SK-N-SH treated with all-trans-retinoic acid at 6 μM for 48 hours (cell line): ENCODE measurements at regions not wholly inside any gene's neighbourhood (a gene's known extent, or its start where the extent isn't known, plus 50 kb on each side); places are given as distances from the start of the nearest gene placed in this dataset.

Experiments used
- ATAC-seq: fragments of 200-7000 bp; cut with Tn5 transposase; 3 replicates; pipeline ENCODE4 v1.9.1; 2020; ENCODE audit warnings: mild to moderate bottlenecking, moderate library complexity
- ARNTL ChIP-seq: fragments of 450-650 bp; formaldehyde crosslinking; IDR thresholded peaks from 2 replicates; pipeline ENCODE4 v1.5.0; 2020; ENCODE audit warnings: low read depth, mild to moderate bottlenecking, moderate library complexity, borderline replicate concordance
- BACH2 ChIP-seq: fragments of 250-450 bp; sonication (Bioruptor Pico); IDR thresholded peaks from 2 replicates; pipeline ENCODE4 v1.9.0; 2021; ENCODE audit warnings: mild to moderate bottlenecking, borderline replicate concordance
- ESRRG ChIP-seq: fragments of 250-450 bp; sonication (Bioruptor Pico); IDR thresholded peaks from 2 replicates; pipeline ENCODE4 v1.6.1; 2021; ENCODE audit warnings: mild to moderate bottlenecking
- GLIS3 ChIP-seq: fragments of 250-450 bp; sonication (Bioruptor Pico); IDR thresholded peaks from 2 replicates; pipeline ENCODE4 v1.5.0; 2020; ENCODE audit warnings: mild to moderate bottlenecking, moderate library complexity
- ISL1 ChIP-seq: fragments of 250-450 bp; sonication (Bioruptor Pico); IDR thresholded peaks from 2 replicates; pipeline ENCODE4 v2.1.2; 2022; ENCODE audit warnings: mild to moderate bottlenecking, moderate library complexity
- OSR1 ChIP-seq: fragments of 250-450 bp; sonication (Bioruptor Pico); IDR thresholded peaks from 2 replicates; pipeline ENCODE4 v1.8.0; 2022; ENCODE audit warnings: moderate library complexity, mild to moderate bottlenecking, inconsistent platforms
- PPARA ChIP-seq: fragments of 250-450 bp; sonication (Bioruptor Pico); IDR thresholded peaks from 2 replicates; pipeline ENCODE4 v1.5.0; 2020; ENCODE audit warnings: mild to moderate bottlenecking, borderline replicate concordance
- RARB ChIP-seq: fragments of 250-450 bp; sonication (Bioruptor Pico); IDR thresholded peaks from 2 replicates; pipeline ENCODE4 v1.8.0; 2021; ENCODE audit warnings: mild to moderate bottlenecking, moderate library complexity
- SNAI2 ChIP-seq: fragments of 250-450 bp; sonication (Bioruptor Pico); IDR thresholded peaks from 2 replicates; pipeline ENCODE4 v1.5.0; 2020; ENCODE audit warnings: mild to moderate bottlenecking, moderate library complexity
- TCF4 ChIP-seq: fragments of 250-450 bp; sonication (Bioruptor Pico); IDR thresholded peaks from 2 replicates; pipeline ENCODE4 v1.8.0; 2021; ENCODE audit warnings: mild to moderate bottlenecking, moderate library complexity, borderline replicate concordance
- TOX ChIP-seq: fragments of 250-450 bp; sonication (Bioruptor Pico); IDR thresholded peaks from 2 replicates; pipeline ENCODE4 v1.8.0; 2021; ENCODE audit warnings: mild to moderate bottlenecking, moderate library complexity, borderline replicate concordance
- ZC3H10 ChIP-seq: fragments of 250-450 bp; sonication (Bioruptor Pico); IDR thresholded peaks from 2 replicates; pipeline ENCODE4 v1.5.1; 2021; ENCODE audit warnings: mild to moderate bottlenecking, moderate library complexity
- ZFP3 ChIP-seq: fragments of 250-450 bp; sonication (Bioruptor Pico); IDR thresholded peaks from 2 replicates; pipeline ENCODE4 v1.5.0; 2020; ENCODE audit warnings: mild to moderate bottlenecking, moderate library complexity
- ZFP30 ChIP-seq: fragments of 450-650 bp; formaldehyde crosslinking; IDR thresholded peaks from 2 replicates; pipeline ENCODE4 v1.5.0; 2022; ENCODE audit warnings: mild to moderate bottlenecking, moderate library complexity
- ZNF565 ChIP-seq: fragments of 450-650 bp; formaldehyde crosslinking; conservative IDR thresholded peaks from 2 replicates; pipeline ENCODE4 v1.5.0; 2020; ENCODE audit warnings: low read depth, mild to moderate bottlenecking, moderate library complexity
- ZNF70 ChIP-seq: fragments of 450-650 bp; formaldehyde crosslinking; IDR thresholded peaks from 2 replicates; pipeline ENCODE4 v1.5.0; 2020; ENCODE audit warnings: mild to moderate bottlenecking, moderate library complexity
- TF ChIP-seq, protein P1 (sequence below): fragments of 250-450 bp; sonication (Bioruptor Pico); IDR thresholded peaks from 2 replicates; pipeline ENCODE4 v1.8.0; 2021; ENCODE audit warnings: low read depth, mild to moderate bottlenecking, moderate library complexity, borderline replicate concordance
- TF ChIP-seq, protein P2 (sequence below): fragments of 250-450 bp; sonication (Bioruptor Pico); IDR thresholded peaks from 2 replicates; pipeline ENCODE4 v1.5.0; 2020; ENCODE audit warnings: mild to moderate bottlenecking, moderate library complexity
- TF ChIP-seq, protein P3 (sequence below): fragments of 250-450 bp; sonication (Bioruptor Pico); IDR thresholded peaks from 2 replicates; pipeline ENCODE4 v1.5.1; 2021; ENCODE audit warnings: mild to moderate bottlenecking, moderate library complexity
- TF ChIP-seq, protein P4 (sequence below): fragments of 250-450 bp; sonication (Bioruptor Pico); IDR thresholded peaks from 2 replicates; pipeline ENCODE4 v1.5.1; 2020; ENCODE audit warnings: low read depth, mild to moderate bottlenecking, moderate library complexity
- TF ChIP-seq, protein P5 (sequence below): fragments of 250-450 bp; sonication (Bioruptor Pico); IDR thresholded peaks from 2 replicates; pipeline ENCODE4 v1.8.0; 2020; ENCODE audit warnings: mild to moderate bottlenecking, moderate library complexity, borderline replicate concordance

DNA sequence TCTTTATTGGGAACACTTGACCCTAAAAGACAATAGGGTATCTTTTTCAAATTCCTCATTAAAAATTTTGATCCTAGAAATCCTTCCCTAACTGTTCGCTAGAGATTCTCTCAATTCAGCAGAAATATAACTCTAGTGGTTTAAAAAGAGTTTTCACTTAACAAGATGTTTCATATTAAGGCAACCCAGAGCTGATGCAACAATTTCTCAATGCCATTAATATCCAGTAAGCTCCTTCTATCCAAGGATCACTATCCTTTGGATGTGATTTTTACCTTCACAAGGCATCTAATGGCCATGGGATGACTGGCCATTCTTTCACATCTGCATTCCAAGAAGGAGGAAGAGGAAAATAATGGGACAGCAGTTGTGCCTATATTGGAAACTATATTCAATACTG is 183.4 kb downstream of the ANKRD50 start:
- no peak for ATAC-seq
- TF ChIP-seq ZFP3 (CRISPR knock-in tag) (no peak), TOX (CRISPR knock-in tag) (no peak)

DNA sequence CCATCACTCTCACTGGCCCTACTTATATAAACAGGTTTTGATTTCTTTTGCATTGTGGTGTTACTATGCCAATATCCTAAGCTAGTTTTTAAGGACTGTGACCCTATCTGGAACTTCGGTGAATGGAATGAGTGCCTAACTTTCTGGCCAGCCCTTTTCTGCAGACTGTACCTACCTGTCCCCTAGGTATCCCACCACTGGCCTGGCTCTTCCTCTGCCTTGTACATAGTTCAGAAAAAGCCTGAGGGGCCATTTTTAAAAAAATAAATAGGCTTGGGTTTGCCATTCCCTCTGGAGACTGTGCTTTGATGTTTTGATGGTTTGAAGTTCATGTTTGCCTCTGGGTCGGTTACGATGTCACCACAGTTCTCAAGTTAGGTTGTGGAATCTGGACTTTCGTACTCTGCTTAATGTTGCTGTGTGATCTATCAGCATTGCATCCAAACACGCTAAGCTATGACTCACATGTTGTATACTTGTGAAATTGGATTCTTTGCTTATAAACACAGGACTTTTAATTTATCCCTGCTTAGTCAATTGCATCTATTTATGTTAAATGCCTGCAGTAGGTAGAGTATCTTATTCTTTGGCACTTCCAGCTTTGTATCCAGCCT is 182.0 kb downstream of the ANKRD50 start:
- TF ChIP-seq PPARA (CRISPR knock-in tag) (no peak), OSR1 (CRISPR knock-in tag) (no peak), ZFP3 (CRISPR knock-in tag) (no peak), ZC3H10 (no peak)
- no peak for ATAC-seq

DNA sequence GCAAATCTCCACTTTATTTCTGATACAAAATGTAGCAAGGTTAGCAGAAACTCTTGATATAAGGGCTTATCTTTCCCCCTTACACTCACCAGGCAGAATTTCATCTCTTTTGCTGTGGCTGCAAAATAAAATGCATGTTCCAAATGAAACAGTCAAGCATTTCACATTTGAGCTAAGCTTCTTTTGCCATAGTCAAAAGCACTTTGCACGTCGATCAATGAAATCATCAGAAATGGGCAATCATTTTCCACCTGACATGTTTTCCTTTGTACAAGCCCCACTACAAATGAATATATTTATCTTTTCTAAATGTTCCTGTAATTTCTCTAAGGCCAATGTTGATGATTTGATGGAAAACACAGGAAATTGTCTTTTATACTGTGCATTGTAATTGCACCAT is 178.4 kb downstream of the ANKRD50 start:
- TF ChIP-seq ZC3H10 = no peak
- no peak for TF ChIP-seq ZFP30 (CRISPR knock-in tag)
- TF ChIP-seq, protein P1, sequence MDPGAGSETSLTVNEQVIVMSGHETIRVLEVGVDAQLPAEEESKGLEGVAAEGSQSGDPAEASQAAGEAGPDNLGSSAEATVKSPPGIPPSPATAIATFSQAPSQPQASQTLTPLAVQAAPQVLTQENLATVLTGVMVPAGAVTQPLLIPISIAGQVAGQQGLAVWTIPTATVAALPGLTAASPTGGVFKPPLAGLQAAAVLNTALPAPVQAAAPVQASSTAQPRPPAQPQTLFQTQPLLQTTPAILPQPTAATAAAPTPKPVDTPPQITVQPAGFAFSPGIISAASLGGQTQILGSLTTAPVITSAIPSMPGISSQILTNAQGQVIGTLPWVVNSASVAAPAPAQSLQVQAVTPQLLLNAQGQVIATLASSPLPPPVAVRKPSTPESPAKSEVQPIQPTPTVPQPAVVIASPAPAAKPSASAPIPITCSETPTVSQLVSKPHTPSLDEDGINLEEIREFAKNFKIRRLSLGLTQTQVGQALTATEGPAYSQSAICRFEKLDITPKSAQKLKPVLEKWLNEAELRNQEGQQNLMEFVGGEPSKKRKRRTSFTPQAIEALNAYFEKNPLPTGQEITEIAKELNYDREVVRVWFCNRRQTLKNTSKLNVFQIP = no peak
- TF ChIP-seq, protein P2, sequence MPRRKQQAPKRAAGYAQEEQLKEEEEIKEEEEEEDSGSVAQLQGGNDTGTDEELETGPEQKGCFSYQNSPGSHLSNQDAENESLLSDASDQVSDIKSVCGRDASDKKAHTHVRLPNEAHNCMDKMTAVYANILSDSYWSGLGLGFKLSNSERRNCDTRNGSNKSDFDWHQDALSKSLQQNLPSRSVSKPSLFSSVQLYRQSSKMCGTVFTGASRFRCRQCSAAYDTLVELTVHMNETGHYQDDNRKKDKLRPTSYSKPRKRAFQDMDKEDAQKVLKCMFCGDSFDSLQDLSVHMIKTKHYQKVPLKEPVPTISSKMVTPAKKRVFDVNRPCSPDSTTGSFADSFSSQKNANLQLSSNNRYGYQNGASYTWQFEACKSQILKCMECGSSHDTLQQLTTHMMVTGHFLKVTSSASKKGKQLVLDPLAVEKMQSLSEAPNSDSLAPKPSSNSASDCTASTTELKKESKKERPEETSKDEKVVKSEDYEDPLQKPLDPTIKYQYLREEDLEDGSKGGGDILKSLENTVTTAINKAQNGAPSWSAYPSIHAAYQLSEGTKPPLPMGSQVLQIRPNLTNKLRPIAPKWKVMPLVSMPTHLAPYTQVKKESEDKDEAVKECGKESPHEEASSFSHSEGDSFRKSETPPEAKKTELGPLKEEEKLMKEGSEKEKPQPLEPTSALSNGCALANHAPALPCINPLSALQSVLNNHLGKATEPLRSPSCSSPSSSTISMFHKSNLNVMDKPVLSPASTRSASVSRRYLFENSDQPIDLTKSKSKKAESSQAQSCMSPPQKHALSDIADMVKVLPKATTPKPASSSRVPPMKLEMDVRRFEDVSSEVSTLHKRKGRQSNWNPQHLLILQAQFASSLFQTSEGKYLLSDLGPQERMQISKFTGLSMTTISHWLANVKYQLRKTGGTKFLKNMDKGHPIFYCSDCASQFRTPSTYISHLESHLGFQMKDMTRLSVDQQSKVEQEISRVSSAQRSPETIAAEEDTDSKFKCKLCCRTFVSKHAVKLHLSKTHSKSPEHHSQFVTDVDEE (CRISPR knock-in tag) = no peak
- TF ChIP-seq BACH2 (CRISPR knock-in tag) = no peak
- TF ChIP-seq, protein P3, sequence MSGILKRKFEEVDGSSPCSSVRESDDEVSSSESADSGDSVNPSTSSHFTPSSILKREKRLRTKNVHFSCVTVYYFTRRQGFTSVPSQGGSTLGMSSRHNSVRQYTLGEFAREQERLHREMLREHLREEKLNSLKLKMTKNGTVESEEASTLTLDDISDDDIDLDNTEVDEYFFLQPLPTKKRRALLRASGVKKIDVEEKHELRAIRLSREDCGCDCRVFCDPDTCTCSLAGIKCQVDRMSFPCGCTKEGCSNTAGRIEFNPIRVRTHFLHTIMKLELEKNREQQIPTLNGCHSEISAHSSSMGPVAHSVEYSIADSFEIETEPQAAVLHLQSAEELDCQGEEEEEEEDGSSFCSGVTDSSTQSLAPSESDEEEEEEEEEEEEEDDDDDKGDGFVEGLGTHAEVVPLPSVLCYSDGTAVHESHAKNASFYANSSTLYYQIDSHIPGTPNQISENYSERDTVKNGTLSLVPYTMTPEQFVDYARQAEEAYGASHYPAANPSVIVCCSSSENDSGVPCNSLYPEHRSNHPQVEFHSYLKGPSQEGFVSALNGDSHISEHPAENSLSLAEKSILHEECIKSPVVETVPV (CRISPR knock-in tag) = no peak
- no peak for TF ChIP-seq TOX (CRISPR knock-in tag)
- no peak for TF ChIP-seq TCF4 (CRISPR knock-in tag)
- TF ChIP-seq, protein P4, sequence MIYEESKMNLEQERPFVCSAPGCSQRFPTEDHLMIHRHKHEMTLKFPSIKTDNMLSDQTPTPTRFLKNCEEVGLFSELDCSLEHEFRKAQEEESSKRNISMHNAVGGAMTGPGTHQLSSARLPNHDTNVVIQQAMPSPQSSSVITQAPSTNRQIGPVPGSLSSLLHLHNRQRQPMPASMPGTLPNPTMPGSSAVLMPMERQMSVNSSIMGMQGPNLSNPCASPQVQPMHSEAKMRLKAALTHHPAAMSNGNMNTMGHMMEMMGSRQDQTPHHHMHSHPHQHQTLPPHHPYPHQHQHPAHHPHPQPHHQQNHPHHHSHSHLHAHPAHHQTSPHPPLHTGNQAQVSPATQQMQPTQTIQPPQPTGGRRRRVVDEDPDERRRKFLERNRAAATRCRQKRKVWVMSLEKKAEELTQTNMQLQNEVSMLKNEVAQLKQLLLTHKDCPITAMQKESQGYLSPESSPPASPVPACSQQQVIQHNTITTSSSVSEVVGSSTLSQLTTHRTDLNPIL (CRISPR knock-in tag) = no peak
- TF ChIP-seq PPARA (CRISPR knock-in tag) = no peak
- no peak for TF ChIP-seq ARNTL (CRISPR knock-in tag)
- TF ChIP-seq ZFP3 (CRISPR knock-in tag) = no peak
- no peak for TF ChIP-seq OSR1 (CRISPR knock-in tag)
- TF ChIP-seq GLIS3 = no peak
- TF ChIP-seq, protein P5, sequence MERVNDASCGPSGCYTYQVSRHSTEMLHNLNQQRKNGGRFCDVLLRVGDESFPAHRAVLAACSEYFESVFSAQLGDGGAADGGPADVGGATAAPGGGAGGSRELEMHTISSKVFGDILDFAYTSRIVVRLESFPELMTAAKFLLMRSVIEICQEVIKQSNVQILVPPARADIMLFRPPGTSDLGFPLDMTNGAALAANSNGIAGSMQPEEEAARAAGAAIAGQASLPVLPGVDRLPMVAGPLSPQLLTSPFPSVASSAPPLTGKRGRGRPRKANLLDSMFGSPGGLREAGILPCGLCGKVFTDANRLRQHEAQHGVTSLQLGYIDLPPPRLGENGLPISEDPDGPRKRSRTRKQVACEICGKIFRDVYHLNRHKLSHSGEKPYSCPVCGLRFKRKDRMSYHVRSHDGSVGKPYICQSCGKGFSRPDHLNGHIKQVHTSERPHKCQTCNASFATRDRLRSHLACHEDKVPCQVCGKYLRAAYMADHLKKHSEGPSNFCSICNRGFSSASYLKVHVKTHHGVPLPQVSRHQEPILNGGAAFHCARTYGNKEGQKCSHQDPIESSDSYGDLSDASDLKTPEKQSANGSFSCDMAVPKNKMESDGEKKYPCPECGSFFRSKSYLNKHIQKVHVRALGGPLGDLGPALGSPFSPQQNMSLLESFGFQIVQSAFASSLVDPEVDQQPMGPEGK (CRISPR knock-in tag) = no peak
- no peak for TF ChIP-seq ZNF70 (CRISPR knock-in tag)
- TF ChIP-seq ESRRG = no peak
- no peak for TF ChIP-seq SNAI2 (CRISPR knock-in tag)
- TF ChIP-seq ZNF565 (CRISPR knock-in tag) = no peak
- no peak for TF ChIP-seq ISL1
- ATAC-seq = no peak

DNA sequence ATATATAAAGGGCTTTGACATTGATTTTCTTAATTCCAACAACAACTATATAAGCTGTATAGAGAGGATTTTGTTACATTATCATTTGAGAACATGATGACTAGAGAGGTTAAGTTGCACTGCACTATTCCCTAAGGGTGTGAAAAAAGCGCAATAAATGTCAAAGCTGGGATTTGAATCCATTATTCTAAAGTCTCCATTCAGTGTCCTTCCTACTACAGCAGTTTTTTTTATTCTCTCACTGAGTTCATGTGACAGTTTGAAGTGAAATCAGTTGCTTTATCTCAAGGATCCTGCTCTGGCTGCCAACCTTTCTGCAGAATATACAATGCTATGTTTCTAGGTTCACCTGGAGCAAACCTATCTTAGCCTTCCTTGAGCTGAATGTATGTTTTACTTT is 177.5 kb downstream of the ANKRD50 start:
- ATAC-seq = no peak
- TF ChIP-seq RARB (CRISPR knock-in tag) (no peak), ZNF565 (CRISPR knock-in tag) (no peak), OSR1 (CRISPR knock-in tag) (no peak), ZFP30 (CRISPR knock-in tag) (no peak), BACH2 (CRISPR knock-in tag) (no peak), ESRRG (no peak)
- TF ChIP-seq, protein P3 (CRISPR knock-in tag) = no peak
- TF ChIP-seq, protein P4 (CRISPR knock-in tag) = no peak
